ENCODE measurements at regions not wholly inside any gene's neighbourhood (a gene's known extent, or its start where the extent isn't known, plus 50 kb on each side); places are given as distances from the start of the nearest gene placed in this dataset.

DNA sequence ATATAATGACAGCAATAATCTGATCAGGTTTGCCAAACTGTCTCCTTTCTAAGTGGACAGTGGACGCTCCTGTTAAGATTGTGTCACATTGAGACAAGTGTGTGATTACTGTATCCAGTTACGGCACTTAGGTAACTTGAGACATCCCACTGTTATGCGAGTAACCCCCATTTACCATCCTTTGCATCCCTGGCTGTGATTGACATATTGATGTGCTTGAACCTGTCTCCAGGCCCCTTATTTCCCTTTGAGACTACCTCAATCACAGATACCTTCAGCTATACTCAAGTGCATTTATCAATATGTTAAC is 785.2 kb downstream of the NR2F2 start:
- H3K4me1 ChIP-seq = no peaks in the 10 kb centered on the region
- TF ChIP-seq POLR2A (IDR thresholded peaks at IDR 0.05) = no peak
- TF ChIP-seq, protein P1, sequence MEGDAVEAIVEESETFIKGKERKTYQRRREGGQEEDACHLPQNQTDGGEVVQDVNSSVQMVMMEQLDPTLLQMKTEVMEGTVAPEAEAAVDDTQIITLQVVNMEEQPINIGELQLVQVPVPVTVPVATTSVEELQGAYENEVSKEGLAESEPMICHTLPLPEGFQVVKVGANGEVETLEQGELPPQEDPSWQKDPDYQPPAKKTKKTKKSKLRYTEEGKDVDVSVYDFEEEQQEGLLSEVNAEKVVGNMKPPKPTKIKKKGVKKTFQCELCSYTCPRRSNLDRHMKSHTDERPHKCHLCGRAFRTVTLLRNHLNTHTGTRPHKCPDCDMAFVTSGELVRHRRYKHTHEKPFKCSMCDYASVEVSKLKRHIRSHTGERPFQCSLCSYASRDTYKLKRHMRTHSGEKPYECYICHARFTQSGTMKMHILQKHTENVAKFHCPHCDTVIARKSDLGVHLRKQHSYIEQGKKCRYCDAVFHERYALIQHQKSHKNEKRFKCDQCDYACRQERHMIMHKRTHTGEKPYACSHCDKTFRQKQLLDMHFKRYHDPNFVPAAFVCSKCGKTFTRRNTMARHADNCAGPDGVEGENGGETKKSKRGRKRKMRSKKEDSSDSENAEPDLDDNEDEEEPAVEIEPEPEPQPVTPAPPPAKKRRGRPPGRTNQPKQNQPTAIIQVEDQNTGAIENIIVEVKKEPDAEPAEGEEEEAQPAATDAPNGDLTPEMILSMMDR (IDR thresholded peaks at IDR 0.05 in 4 of 5, conservative IDR thresholded peaks at IDR 0.05 in 1 of 5) = no peak
- H3K27me3 ChIP-seq = no peaks in the 10 kb centered on the region
- H3K4me3 ChIP-seq = no peak overlapping the region
- in situ Hi-C loops (cut with MboI; ENCODE audit: low sequenced_read_pairs in 4 of 4) = no loop called here
- no peaks in the 10 kb centered on the region for H3K9me3 ChIP-seq
- no peak for DNase-seq
- H3K27ac ChIP-seq = no peak overlapping the region
- no peaks in the 10 kb centered on the region for H3K36me3 ChIP-seq
- intact Hi-C loops (cut with DNase I; ENCODE audit: low total_unique reads) = no loop called here
- no peak for ATAC-seq

DNA sequence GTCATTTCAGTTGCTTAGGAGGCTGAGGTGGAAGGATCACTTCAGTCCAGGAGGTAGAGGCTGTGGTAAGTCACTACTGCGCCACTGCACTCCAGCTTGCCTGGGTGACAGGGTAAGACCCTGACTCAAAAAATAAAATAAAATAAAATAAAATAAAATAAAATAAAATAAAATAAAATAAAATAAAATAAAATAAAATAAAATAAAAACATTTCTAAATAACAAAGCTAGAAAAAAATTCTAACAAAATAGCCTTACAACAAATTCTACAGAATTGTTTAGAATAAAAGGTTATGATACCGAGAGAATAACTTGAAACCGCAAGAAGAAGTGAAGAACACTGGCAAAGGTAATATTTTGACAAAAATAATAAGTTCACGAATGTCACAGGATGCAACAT is 794.3 kb downstream of the NR2F2 start:
- no peak overlapping the region for H3K27ac ChIP-seq
- H3K27me3 ChIP-seq = no peaks in the 10 kb centered on the region
- H3K4me1 ChIP-seq = no peaks in the 10 kb centered on the region
- no peaks in the 10 kb centered on the region for H3K9me3 ChIP-seq
- in situ Hi-C loops (cut with MboI; ENCODE audit: low sequenced_read_pairs in 4 of 4) = no loop called here
- no peak for TF ChIP-seq POLR2A (IDR thresholded peaks at IDR 0.05)
- TF ChIP-seq, protein P1 (IDR thresholded peaks at IDR 0.05 in 4 of 5, conservative IDR thresholded peaks at IDR 0.05 in 1 of 5) = no peak
- H3K4me3 ChIP-seq = no peak overlapping the region
- intact Hi-C loops (cut with DNase I; ENCODE audit: low total_unique reads) = no loop called here
- ATAC-seq = no peak
- no peak for DNase-seq
- H3K36me3 ChIP-seq = no peaks in the 10 kb centered on the region

DNA sequence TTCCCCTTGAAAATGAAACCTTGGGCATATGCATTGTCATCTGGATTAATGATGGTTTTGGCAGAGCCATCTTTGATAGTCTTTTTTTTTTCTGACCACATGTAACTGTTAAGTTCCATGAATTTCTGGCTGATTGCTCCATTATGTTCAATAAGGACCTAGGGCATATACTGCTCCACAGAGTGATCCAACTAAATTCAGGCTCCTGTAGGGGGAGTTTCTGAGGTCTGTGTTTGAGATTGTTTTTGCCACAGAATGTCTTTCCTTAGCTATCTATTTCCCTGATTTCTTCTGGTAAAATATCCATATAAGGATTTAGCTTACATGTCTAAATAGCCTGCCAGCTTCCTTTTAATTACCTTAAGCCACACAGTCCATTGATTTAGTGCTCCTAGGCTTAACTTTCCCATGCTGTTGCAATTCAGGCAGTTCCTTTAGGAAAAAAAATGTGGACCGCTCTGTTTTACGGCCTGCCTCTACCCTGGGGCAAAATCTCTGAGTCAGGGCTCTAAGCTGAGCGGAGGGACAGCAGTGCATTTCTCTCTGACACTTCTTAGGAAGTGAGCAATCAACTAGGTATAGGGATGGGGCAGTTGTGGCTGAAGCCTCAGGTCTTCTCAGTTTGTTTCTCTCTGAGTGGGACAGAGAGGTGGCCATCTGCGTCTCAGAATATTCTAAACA is 796.2 kb downstream of the NR2F2 start:
- H3K36me3 ChIP-seq = no peaks in the 10 kb centered on the region
- no peaks in the 10 kb centered on the region for H3K9me3 ChIP-seq
- TF ChIP-seq, protein P1 (IDR thresholded peaks at IDR 0.05 in 4 of 5, conservative IDR thresholded peaks at IDR 0.05 in 1 of 5) = no peak
- TF ChIP-seq POLR2A (IDR thresholded peaks at IDR 0.05) = no peak
- no peak for ATAC-seq
- no peak for DNase-seq
- in situ Hi-C loops (cut with MboI; ENCODE audit: low sequenced_read_pairs in 4 of 4) = no loop called here
- no peaks in the 10 kb centered on the region for H3K27me3 ChIP-seq
- no peak overlapping the region for H3K27ac ChIP-seq
- H3K4me3 ChIP-seq = no peak overlapping the region
- H3K4me1 ChIP-seq = no peaks in the 10 kb centered on the region
- intact Hi-C loops (cut with DNase I; ENCODE audit: low total_unique reads) = no loop called here

DNA sequence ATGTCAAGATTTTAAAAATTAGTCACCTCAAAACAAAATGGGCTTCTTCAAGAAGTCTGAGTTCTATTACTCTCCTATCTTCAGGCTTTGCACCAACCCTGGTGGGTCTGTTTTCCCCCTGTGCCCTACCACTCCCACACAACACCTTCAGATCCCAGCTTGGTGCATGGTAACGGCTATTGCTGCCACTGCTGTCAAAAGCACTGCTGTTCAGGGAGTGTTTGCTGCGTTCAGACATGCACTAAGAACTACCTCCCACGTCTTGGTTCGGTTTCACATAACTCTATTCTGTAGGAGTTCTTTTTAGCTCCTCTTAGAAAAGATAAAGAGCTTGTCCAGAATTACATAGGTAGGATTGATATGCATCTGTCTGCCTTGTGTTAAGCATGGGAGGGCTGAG is 799.2 kb downstream of the NR2F2 start:
- intact Hi-C loops (cut with DNase I; ENCODE audit: low total_unique reads) = no loop called here
- TF ChIP-seq, protein P1 (IDR thresholded peaks at IDR 0.05 in 4 of 5, conservative IDR thresholded peaks at IDR 0.05 in 1 of 5) = no peak
- no peak for TF ChIP-seq POLR2A (IDR thresholded peaks at IDR 0.05)
- no peak for DNase-seq
- no peaks in the 10 kb centered on the region for H3K36me3 ChIP-seq
- in situ Hi-C loops (cut with MboI; ENCODE audit: low sequenced_read_pairs in 4 of 4) = no loop called here
- no peak overlapping the region for H3K4me3 ChIP-seq
- ATAC-seq = no peak
- no peaks in the 10 kb centered on the region for H3K4me1 ChIP-seq
- no peaks in the 10 kb centered on the region for H3K27me3 ChIP-seq
- H3K9me3 ChIP-seq = no peaks in the 10 kb centered on the region
- no peak overlapping the region for H3K27ac ChIP-seq

DNA sequence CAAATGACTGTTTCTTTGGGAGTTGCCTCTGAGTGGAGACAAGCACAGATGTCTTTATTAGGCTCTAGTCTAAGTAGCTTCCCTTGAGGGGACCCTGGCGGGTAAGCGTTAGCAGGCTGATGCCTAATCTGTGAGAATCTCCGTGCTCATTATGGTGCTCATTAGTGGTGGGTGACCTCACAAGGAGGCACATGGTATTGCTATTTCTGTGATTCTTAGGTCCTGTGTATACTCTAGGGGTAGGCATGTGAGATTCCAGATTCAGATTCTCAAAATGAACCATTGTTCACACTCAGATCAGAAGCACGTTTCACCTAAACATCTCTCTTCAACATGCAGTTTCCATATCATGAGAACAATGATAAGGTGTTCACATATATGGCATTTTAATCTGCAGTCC is 809.7 kb downstream of the NR2F2 start:
- in situ Hi-C loops (cut with MboI; ENCODE audit: low sequenced_read_pairs in 4 of 4) (no loop called here), intact Hi-C loops (cut with DNase I; ENCODE audit: low total_unique reads) (no loop called here)

More for the DNA sequence above, 809.7 kb downstream of the NR2F2 start:
- ATAC-seq (no peak), DNase-seq (no peak)
- Histone ChIP-seq H3K36me3 (no peaks in the 10 kb centered on the region), H3K27ac (no peak overlapping the region), H3K4me3 (no peak overlapping the region), H3K27me3 (no peaks in the 10 kb centered on the region), H3K9me3 (no peaks in the 10 kb centered on the region), H3K4me1 (no peaks in the 10 kb centered on the region)
- TF ChIP-seq, protein P1 (IDR thresholded peaks at IDR 0.05 in 4 of 5, conservative IDR thresholded peaks at IDR 0.05 in 1 of 5) = no peak
- no peak for TF ChIP-seq POLR2A (IDR thresholded peaks at IDR 0.05)

Data from gastrocnemius medialis (tissue), 4 donors.